Effector memory CD8-positive, alpha-beta T cell (primary cell): ENCODE measurements at regions not wholly inside any gene's neighbourhood (a gene's known extent, or its start where the extent isn't known, plus 50 kb on each side); places are given as distances from the start of the nearest gene placed in this dataset.
A peak's percentile ranks its signal among the peaks of the same experiment; 100 is the strongest.

ENCODE experiments used
- ATAC-seq: fragments of 150-1000 bp; cut with Tn5 transposase; replicated peaks from 2 replicates; pipeline ENCODE4 v1.10.0; 2021; ENCODE audit warnings: mild to moderate bottlenecking, moderate library complexity
- DNase-seq, 3 experiments: peaks; one replicate each; pipeline ENCODE4 v3.0.0; 2021
- H3K27ac Mint-ChIP-seq, 2 donors: one replicate each; pipeline ENCODE4 v1.8.0; 2022; ENCODE audit warnings: mild to moderate bottlenecking in 2 of 2, mixed read lengths in 2 of 2, moderate library complexity in 2 of 2
- H3K27me3 Mint-ChIP-seq, 2 donors: one replicate each; pipeline ENCODE4 v1.8.0; 2022; ENCODE audit warnings: mixed read lengths in 2 of 2
- H3K36me3 Mint-ChIP-seq: one replicate; pipeline ENCODE4 v1.8.0; 2022; ENCODE audit warnings: mild to moderate bottlenecking, moderate library complexity, mixed read lengths; ENCODE audit not compliant: insufficient read depth
- H3K4me1 Mint-ChIP-seq, 2 donors: one replicate each; pipeline ENCODE4 v1.8.0; 2022; ENCODE audit warnings: low read depth in 2 of 2, mixed read lengths in 2 of 2
- H3K4me3 Mint-ChIP-seq, 2 donors: one replicate each; pipeline ENCODE4 v1.8.0; 2022; ENCODE audit warnings: mild to moderate bottlenecking in 2 of 2, mixed read lengths in 2 of 2, moderate library complexity in 2 of 2
- H3K9me3 Mint-ChIP-seq, 2 donors: one replicate each; pipeline ENCODE4 v1.8.0; 2022; ENCODE audit warnings: mixed read lengths in 2 of 2

GRCh38 chr15:70501849-70502248 is 261.5 kb downstream of the UACA start:
- H3K4me1 Mint-ChIP-seq = peaks cover 35 to 49% of the 10 kb centered on the region in 2 donors
- H3K36me3 Mint-ChIP-seq = peaks cover 4% of the 10 kb centered on the region
- no peak for ATAC-seq
- peak overlapping the region in 1 of 2 donors; percentile 0 for H3K4me3 Mint-ChIP-seq
- DNase-seq = no peak
- no peaks in the 10 kb centered on the region for H3K9me3 Mint-ChIP-seq
- H3K27ac Mint-ChIP-seq = no peak overlapping the region
- no peaks in the 10 kb centered on the region for H3K27me3 Mint-ChIP-seq

GRCh38 chr15:70501121-70501727 is 262.1 kb downstream of the UACA start:
- H3K27me3 Mint-ChIP-seq = no peaks in the 10 kb centered on the region
- no peak for DNase-seq
- no peaks in the 10 kb centered on the region for H3K9me3 Mint-ChIP-seq
- H3K27ac Mint-ChIP-seq = no peak overlapping the region
- H3K36me3 Mint-ChIP-seq = peaks cover 4% of the 10 kb centered on the region
- no peak for ATAC-seq
- no peak overlapping the region for H3K4me3 Mint-ChIP-seq
- H3K4me1 Mint-ChIP-seq = peaks cover 40 to 55% of the 10 kb centered on the region in 2 donors

- H3K27me3 Mint-ChIP-seq = no peaks in the 10 kb centered on the region
- peaks cover 4% of the 10 kb centered on the region for H3K36me3 Mint-ChIP-seq
- no peak overlapping the region for H3K27ac Mint-ChIP-seq
- ATAC-seq (no peak), DNase-seq (no peak)
- peaks cover 47 to 58% of the 10 kb centered on the region in 2 donors for H3K4me1 Mint-ChIP-seq
- H3K9me3 Mint-ChIP-seq = no peaks in the 10 kb centered on the region
- H3K4me3 Mint-ChIP-seq = no peak overlapping the region
Measured at GRCh38 chr15:70499791-70500190, 263.6 kb downstream of the UACA start.

- Mint-ChIP-seq H3K27me3 (no peaks in the 10 kb centered on the region), H3K9me3 (no peaks in the 10 kb centered on the region), H3K4me1 (peaks cover 48 to 60% of the 10 kb centered on the region in 2 donors), H3K36me3 (peaks cover 3% of the 10 kb centered on the region), H3K27ac (no peak overlapping the region), H3K4me3 (no peak overlapping the region)
- DNase-seq (no peak), ATAC-seq (no peak)
Measured at GRCh38 chr15:70498096-70498626, 265.2 kb downstream of the UACA start.

GRCh38 chr15:70497661-70498060 is 265.7 kb downstream of the UACA start:
- Mint-ChIP-seq H3K4me3 (no peak overlapping the region), H3K4me1 (peaks cover 48 to 60% of the 10 kb centered on the region in 2 donors), H3K27me3 (no peaks in the 10 kb centered on the region), H3K9me3 (no peaks in the 10 kb centered on the region), H3K36me3 (peaks cover 7% of the 10 kb centered on the region), H3K27ac (no peak overlapping the region)
- no peak for DNase-seq
- no peak for ATAC-seq

GRCh38 chr15:70495991-70496599 is 267.3 kb downstream of the UACA start:
- Mint-ChIP-seq H3K36me3 (peaks cover 21% of the 10 kb centered on the region), H3K9me3 (no peaks in the 10 kb centered on the region), H3K4me3 (no peak overlapping the region), H3K27ac (no peak overlapping the region), H3K4me1 (peaks cover 61 to 69% of the 10 kb centered on the region in 2 donors), H3K27me3 (no peaks in the 10 kb centered on the region)
- no peak for ATAC-seq
- no peak for DNase-seq

GRCh38 chr15:70494852-70495571 is 268.3 kb downstream of the UACA start:
- Mint-ChIP-seq H3K4me1 (peaks cover 72 to 79% of the 10 kb centered on the region in 2 donors), H3K9me3 (no peaks in the 10 kb centered on the region), H3K27me3 (peaks cover 0 to 6% of the 10 kb centered on the region in 2 donors), H3K27ac (no peak overlapping the region), H3K4me3 (peak overlapping the region; percentile 10 to 91), H3K36me3 (peaks cover 21% of the 10 kb centered on the region)
- no peak for DNase-seq
- no peak for ATAC-seq

- Mint-ChIP-seq H3K9me3 (no peaks in the 10 kb centered on the region), H3K4me3 (peak overlapping the region; percentile 10 to 91), H3K4me1 (peaks cover 74 to 83% of the 10 kb centered on the region in 2 donors), H3K36me3 (peaks cover 21% of the 10 kb centered on the region), H3K27ac (peak overlapping the region in 1 of 2 donors; percentile 94), H3K27me3 (peaks cover 0 to 12% of the 10 kb centered on the region in 2 donors)
- no peak for DNase-seq
- no peak for ATAC-seq
Measured at GRCh38 chr15:70494517-70494851, 268.9 kb downstream of the UACA start.

- peaks cover 75 to 79% of the 10 kb centered on the region in 2 donors for H3K4me1 Mint-ChIP-seq
- ATAC-seq (no peak), DNase-seq (no peak)
- H3K4me3 Mint-ChIP-seq = peak overlapping the region; percentile 88 to 91
- peak overlapping the region; percentile 94 to 95 for H3K27ac Mint-ChIP-seq
- H3K9me3 Mint-ChIP-seq = no peaks in the 10 kb centered on the region
- peaks cover 21% of the 10 kb centered on the region for H3K36me3 Mint-ChIP-seq
- peaks cover 0 to 12% of the 10 kb centered on the region in 2 donors for H3K27me3 Mint-ChIP-seq
Measured at GRCh38 chr15:70493787-70494516, 269.4 kb downstream of the UACA start.

- DNase-seq (no peak), ATAC-seq (no peak)
- H3K9me3 Mint-ChIP-seq = no peaks in the 10 kb centered on the region
- peak overlapping the region; percentile 94 to 95 for H3K27ac Mint-ChIP-seq
- H3K4me1 Mint-ChIP-seq = peaks cover 78% of the 10 kb centered on the region in 2 donors
- peak overlapping the region; percentile 88 to 91 for H3K4me3 Mint-ChIP-seq
- peaks cover 21% of the 10 kb centered on the region for H3K36me3 Mint-ChIP-seq
- H3K27me3 Mint-ChIP-seq = peaks cover 0 to 12% of the 10 kb centered on the region in 2 donors
Measured at GRCh38 chr15:70493376-70493775, 270.0 kb downstream of the UACA start.

GRCh38 chr15:70492240-70493177 is 270.8 kb downstream of the UACA start:
- H3K4me1 Mint-ChIP-seq = peaks cover 81 to 84% of the 10 kb centered on the region in 2 donors
- H3K9me3 Mint-ChIP-seq = no peaks in the 10 kb centered on the region
- peaks cover 24% of the 10 kb centered on the region for H3K36me3 Mint-ChIP-seq
- peaks cover 0 to 12% of the 10 kb centered on the region in 2 donors for H3K27me3 Mint-ChIP-seq
- peak overlapping the region; percentile 88 to 91 for H3K4me3 Mint-ChIP-seq
- DNase-seq (peak; percentile 79 to 87 (median 86)), ATAC-seq (peak; percentile 82)
- peak overlapping the region; percentile 94 to 95 for H3K27ac Mint-ChIP-seq

GRCh38 chr15:70491641-70492040 is 271.7 kb downstream of the UACA start:
- H3K9me3 Mint-ChIP-seq = no peaks in the 10 kb centered on the region
- H3K4me3 Mint-ChIP-seq = peak overlapping the region; percentile 88 to 91
- peaks cover 28% of the 10 kb centered on the region for H3K36me3 Mint-ChIP-seq
- peaks cover 0 to 12% of the 10 kb centered on the region in 2 donors for H3K27me3 Mint-ChIP-seq
- H3K27ac Mint-ChIP-seq = peak overlapping the region; percentile 94 to 95
- DNase-seq (no peak), ATAC-seq (no peak)
- peaks cover 80 to 85% of the 10 kb centered on the region in 2 donors for H3K4me1 Mint-ChIP-seq
